ENCODE measurements at regions not wholly inside any gene's neighbourhood (a gene's known extent, or its start where the extent isn't known, plus 50 kb on each side); places are given as distances from the start of the nearest gene placed in this dataset.

DNA sequence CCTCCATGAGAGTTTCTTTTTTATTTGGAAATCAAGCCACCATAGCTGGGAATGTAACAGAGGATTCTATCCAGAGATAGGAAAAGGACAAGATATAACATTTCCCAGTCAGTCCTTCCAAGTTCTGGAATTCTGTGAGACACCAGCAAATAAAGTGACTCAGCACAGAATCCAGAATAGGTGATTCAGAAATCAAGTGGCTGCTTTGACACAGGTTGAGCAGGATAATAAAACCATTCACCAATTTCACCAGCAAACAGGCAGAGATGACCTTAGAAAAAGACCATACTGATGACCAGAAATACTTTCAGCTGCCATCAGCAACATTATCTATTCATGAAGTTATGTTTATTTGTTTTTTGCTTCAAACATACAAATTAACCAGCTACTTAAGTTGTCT is 491.5 kb upstream of the TUSC1 start:
- no peaks in the 10 kb centered on the region for H3K36me3 ChIP-seq (ENCODE audit: control insufficient read depth, insufficient read depth, low read length)
- no peak overlapping the region for H3K27ac ChIP-seq (ENCODE audit: low read depth, low read length)
- no peak overlapping the region for H3K9ac ChIP-seq (ENCODE audit: low read length)
- no peaks in the 10 kb centered on the region for H3K27me3 ChIP-seq (ENCODE audit: control insufficient read depth, insufficient read depth, low read length)
- no peaks in the 10 kb centered on the region for H3K9me3 ChIP-seq (ENCODE audit: control insufficient read depth, insufficient read depth, low read depth, low read length)
- H3K4me3 ChIP-seq (ENCODE audit: low read depth, low read length), result no peak overlapping the region
- peaks cover 15% of the 10 kb centered on the region for H3K4me1 ChIP-seq (ENCODE audit: control insufficient read depth, insufficient read depth, low read length)

DNA sequence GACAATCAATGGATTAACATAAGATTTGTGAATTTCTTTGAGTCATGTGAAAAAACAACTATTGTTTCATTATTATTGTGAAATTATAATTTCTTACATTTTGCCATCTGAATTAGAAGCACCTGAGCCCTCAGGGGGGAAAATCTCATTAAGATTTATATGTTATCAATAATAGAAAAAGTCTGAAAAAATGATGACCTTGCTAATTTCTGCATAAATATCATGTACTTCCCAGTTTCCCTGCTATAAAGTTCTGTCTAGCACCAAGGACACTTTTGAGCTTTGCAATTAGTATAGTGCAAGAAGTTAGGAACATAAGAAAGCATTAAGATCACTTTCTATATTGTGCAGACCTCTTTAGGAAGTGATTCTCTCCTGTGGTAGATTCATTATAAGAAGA is 488.3 kb upstream of the TUSC1 start:
- Histone ChIP-seq H3K4me1 (ENCODE audit: control insufficient read depth, insufficient read depth, low read length) (peaks cover 12% of the 10 kb centered on the region; the same call in 1 of the 2 replicates), H3K27me3 (ENCODE audit: control insufficient read depth, insufficient read depth, low read length) (no peaks in the 10 kb centered on the region), H3K27ac (ENCODE audit: low read depth, low read length) (no peak overlapping the region), H3K4me3 (ENCODE audit: low read depth, low read length) (no peak overlapping the region), H3K36me3 (ENCODE audit: control insufficient read depth, insufficient read depth, low read length) (no peaks in the 10 kb centered on the region), H3K9me3 (ENCODE audit: control insufficient read depth, insufficient read depth, low read depth, low read length) (no peaks in the 10 kb centered on the region), H3K9ac (ENCODE audit: low read length) (no peak overlapping the region)

GRCh38 chr9:26165426-26165825 is 487.2 kb upstream of the TUSC1 start:
- Histone ChIP-seq H3K4me3 (ENCODE audit: low read depth, low read length) (no peak overlapping the region), H3K27me3 (ENCODE audit: control insufficient read depth, insufficient read depth, low read length) (no peaks in the 10 kb centered on the region), H3K27ac (ENCODE audit: low read depth, low read length) (no peak overlapping the region), H3K36me3 (ENCODE audit: control insufficient read depth, insufficient read depth, low read length) (no peaks in the 10 kb centered on the region), H3K9me3 (ENCODE audit: control insufficient read depth, insufficient read depth, low read depth, low read length) (no peaks in the 10 kb centered on the region), H3K4me1 (ENCODE audit: control insufficient read depth, insufficient read depth, low read length) (peaks cover 7% of the 10 kb centered on the region; the same call in 1 of the 2 replicates), H3K9ac (ENCODE audit: low read length) (no peak overlapping the region)

DNA sequence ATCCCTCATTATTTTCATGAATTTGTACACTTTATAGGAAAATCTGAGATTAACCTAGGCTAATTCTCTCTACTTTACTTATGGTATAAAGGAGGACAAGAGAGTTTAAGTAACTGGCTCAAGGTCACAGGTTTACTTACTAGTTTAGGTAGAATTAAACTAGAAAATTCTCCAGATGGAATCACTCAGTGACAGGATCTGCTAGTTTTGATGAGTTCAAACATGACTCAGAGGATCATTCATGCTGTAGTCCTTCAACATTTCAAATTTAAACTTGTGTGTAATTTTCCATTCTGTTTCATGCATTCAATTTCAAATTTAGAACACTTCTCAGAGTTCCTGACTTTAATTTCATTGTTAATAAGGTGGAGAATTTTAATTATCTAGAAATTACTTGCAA is 485.7 kb upstream of the TUSC1 start:
- no peaks in the 10 kb centered on the region for H3K27me3 ChIP-seq (ENCODE audit: control insufficient read depth, insufficient read depth, low read length)
- no peaks in the 10 kb centered on the region for H3K4me1 ChIP-seq (ENCODE audit: control insufficient read depth, insufficient read depth, low read length)
- no peak overlapping the region for H3K27ac ChIP-seq (ENCODE audit: low read depth, low read length)
- no peaks in the 10 kb centered on the region for H3K36me3 ChIP-seq (ENCODE audit: control insufficient read depth, insufficient read depth, low read length)
- no peaks in the 10 kb centered on the region for H3K9me3 ChIP-seq (ENCODE audit: control insufficient read depth, insufficient read depth, low read depth, low read length)
- no peak overlapping the region for H3K4me3 ChIP-seq (ENCODE audit: low read depth, low read length)
- H3K9ac ChIP-seq (ENCODE audit: low read length), result no peak overlapping the region

DNA sequence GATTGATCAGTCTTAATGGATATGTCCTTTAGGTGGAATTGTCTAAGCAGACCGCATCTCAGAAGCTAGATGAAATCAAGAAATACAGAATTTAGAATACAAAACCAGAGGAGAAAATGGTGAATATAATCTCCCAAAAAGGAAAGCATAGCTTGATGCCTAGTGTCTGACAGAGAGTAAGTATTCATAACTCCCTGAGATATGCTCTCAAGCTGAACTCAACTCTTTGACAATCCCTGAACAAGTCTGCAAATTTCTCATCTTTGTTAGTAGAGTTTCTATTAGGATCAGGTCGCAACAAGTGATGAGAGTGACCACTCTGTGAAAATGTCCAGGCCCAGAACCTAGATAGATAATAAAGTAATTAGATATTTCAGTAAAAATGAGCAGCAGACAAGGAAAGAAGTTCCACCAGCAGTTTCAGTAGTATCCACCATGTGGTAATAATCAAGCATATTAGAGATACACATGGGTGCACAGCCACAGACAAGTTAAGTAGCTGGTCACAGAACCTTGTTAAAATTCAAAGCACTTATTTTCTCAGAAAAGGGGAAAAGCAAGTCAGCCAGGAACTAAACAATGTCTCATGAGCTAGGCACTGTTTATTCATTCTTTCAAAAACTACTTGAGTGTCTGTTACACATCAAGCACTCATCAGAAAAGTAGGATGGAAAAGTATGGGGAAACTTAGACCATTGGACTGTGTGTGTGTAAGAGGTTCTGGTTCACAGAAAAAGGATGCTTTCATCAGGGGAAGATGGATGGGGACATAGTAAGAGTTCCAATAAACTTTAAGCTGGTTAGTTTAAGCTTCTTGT is 481.5 kb upstream of the TUSC1 start:
- Histone ChIP-seq H3K4me1 (ENCODE audit: control insufficient read depth, insufficient read depth, low read length) (no peaks in the 10 kb centered on the region), H3K27me3 (ENCODE audit: control insufficient read depth, insufficient read depth, low read length) (no peaks in the 10 kb centered on the region), H3K9ac (ENCODE audit: low read length) (no peak overlapping the region), H3K4me3 (ENCODE audit: low read depth, low read length) (no peak overlapping the region), H3K36me3 (ENCODE audit: control insufficient read depth, insufficient read depth, low read length) (no peaks in the 10 kb centered on the region), H3K9me3 (ENCODE audit: control insufficient read depth, insufficient read depth, low read depth, low read length) (no peaks in the 10 kb centered on the region), H3K27ac (ENCODE audit: low read depth, low read length) (no peak overlapping the region)

- no peak overlapping the region for H3K4me3 ChIP-seq (ENCODE audit: low read depth, low read length)
- H3K9me3 ChIP-seq (ENCODE audit: control insufficient read depth, insufficient read depth, low read depth, low read length), result no peaks in the 10 kb centered on the region
- H3K36me3 ChIP-seq (ENCODE audit: control insufficient read depth, insufficient read depth, low read length), result no peaks in the 10 kb centered on the region
- no peaks in the 10 kb centered on the region for H3K4me1 ChIP-seq (ENCODE audit: control insufficient read depth, insufficient read depth, low read length)
- no peak overlapping the region for H3K27ac ChIP-seq (ENCODE audit: low read depth, low read length)
- H3K27me3 ChIP-seq (ENCODE audit: control insufficient read depth, insufficient read depth, low read length), result no peaks in the 10 kb centered on the region
- no peak overlapping the region for H3K9ac ChIP-seq (ENCODE audit: low read length)
Observed at GRCh38 chr9:26158631-26159150, 480.4 kb upstream of the TUSC1 start.

GRCh38 chr9:26157411-26157810 is 479.2 kb upstream of the TUSC1 start:
- no peak overlapping the region for H3K9ac ChIP-seq (ENCODE audit: low read length)

DNA sequence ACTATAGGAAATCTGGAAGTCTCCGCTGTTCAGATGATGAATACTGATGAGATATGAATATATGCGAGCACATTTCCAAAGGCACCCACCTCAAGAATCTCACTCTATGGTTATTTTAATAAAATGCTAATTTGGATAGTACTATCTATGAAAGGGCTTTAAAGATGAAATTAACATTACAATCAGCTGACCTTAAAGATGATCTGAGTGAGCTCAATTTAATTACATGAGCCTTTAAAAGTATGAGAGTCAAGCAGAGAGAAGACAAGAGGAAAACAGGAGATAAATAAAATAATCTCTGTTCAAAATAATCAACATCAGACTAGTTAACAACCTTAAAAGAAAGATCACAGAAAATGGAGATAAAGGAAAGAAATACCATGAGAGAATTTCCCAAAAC is 474.1 kb upstream of the TUSC1 start:
- no peak overlapping the region for H3K9ac ChIP-seq (ENCODE audit: low read length)
- no peaks in the 10 kb centered on the region for H3K27me3 ChIP-seq (ENCODE audit: control insufficient read depth, insufficient read depth, low read length)
- no peaks in the 10 kb centered on the region for H3K36me3 ChIP-seq (ENCODE audit: control insufficient read depth, insufficient read depth, low read length)
- no peaks in the 10 kb centered on the region for H3K9me3 ChIP-seq (ENCODE audit: control insufficient read depth, insufficient read depth, low read depth, low read length)
- no peak overlapping the region for H3K4me3 ChIP-seq (ENCODE audit: low read depth, low read length)
- peak overlapping the region; percentile 68 for H3K27ac ChIP-seq (ENCODE audit: low read depth, low read length)
- H3K4me1 ChIP-seq (ENCODE audit: control insufficient read depth, insufficient read depth, low read length), result peaks cover 9% of the 10 kb centered on the region

More at GRCh38 chr9:26157411-26157810, 479.2 kb upstream of the TUSC1 start:
- Histone ChIP-seq H3K36me3 (ENCODE audit: control insufficient read depth, insufficient read depth, low read length) (no peaks in the 10 kb centered on the region), H3K9me3 (ENCODE audit: control insufficient read depth, insufficient read depth, low read depth, low read length) (no peaks in the 10 kb centered on the region), H3K4me1 (ENCODE audit: control insufficient read depth, insufficient read depth, low read length) (peaks cover 5% of the 10 kb centered on the region), H3K27ac (ENCODE audit: low read depth, low read length) (no peak overlapping the region), H3K4me3 (ENCODE audit: low read depth, low read length) (no peak overlapping the region), H3K27me3 (ENCODE audit: control insufficient read depth, insufficient read depth, low read length) (no peaks in the 10 kb centered on the region)

GRCh38 chr9:26148128-26148527 is 469.9 kb upstream of the TUSC1 start:
- Histone ChIP-seq H3K9me3 (ENCODE audit: control insufficient read depth, insufficient read depth, low read depth, low read length) (no peaks in the 10 kb centered on the region), H3K4me3 (ENCODE audit: low read depth, low read length) (no peak overlapping the region), H3K27me3 (ENCODE audit: control insufficient read depth, insufficient read depth, low read length) (no peaks in the 10 kb centered on the region), H3K4me1 (ENCODE audit: control insufficient read depth, insufficient read depth, low read length) (peaks cover 9% of the 10 kb centered on the region), H3K27ac (ENCODE audit: low read depth, low read length) (no peak overlapping the region), H3K9ac (ENCODE audit: low read length) (no peak overlapping the region), H3K36me3 (ENCODE audit: control insufficient read depth, insufficient read depth, low read length) (no peaks in the 10 kb centered on the region)

GRCh38 chr9:26145938-26146337 is 467.7 kb upstream of the TUSC1 start:
- no peak overlapping the region for H3K27ac ChIP-seq (ENCODE audit: low read depth, low read length)
- H3K4me1 ChIP-seq (ENCODE audit: control insufficient read depth, insufficient read depth, low read length), result no peaks in the 10 kb centered on the region
- H3K36me3 ChIP-seq (ENCODE audit: control insufficient read depth, insufficient read depth, low read length), result no peaks in the 10 kb centered on the region
- H3K9me3 ChIP-seq (ENCODE audit: control insufficient read depth, insufficient read depth, low read depth, low read length), result no peaks in the 10 kb centered on the region
- H3K4me3 ChIP-seq (ENCODE audit: low read depth, low read length), result no peak overlapping the region
- no peak overlapping the region for H3K9ac ChIP-seq (ENCODE audit: low read length)
- H3K27me3 ChIP-seq (ENCODE audit: control insufficient read depth, insufficient read depth, low read length), result no peaks in the 10 kb centered on the region

DNA sequence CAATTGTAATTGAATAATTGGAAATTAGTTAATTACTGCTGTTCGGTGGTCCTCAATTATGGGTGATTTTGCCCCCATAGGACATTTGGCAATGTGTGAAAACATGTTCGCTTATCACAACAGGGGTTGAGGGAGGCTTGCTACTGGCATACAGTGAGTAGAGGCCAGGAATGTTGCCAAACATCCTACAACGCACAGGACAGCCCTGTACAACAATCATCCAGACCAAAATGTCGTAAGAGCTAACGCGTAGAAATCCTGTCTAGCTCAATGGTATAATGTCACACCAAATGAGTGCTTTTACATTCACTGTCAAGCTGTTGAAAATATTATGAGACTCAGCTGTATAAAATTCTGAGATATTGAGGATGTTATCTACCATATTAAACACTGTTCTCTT is 464.4 kb upstream of the TUSC1 start:
- H3K4me1 ChIP-seq (ENCODE audit: control insufficient read depth, insufficient read depth, low read length), result no peaks in the 10 kb centered on the region
- H3K9ac ChIP-seq (ENCODE audit: low read length), result no peak overlapping the region
- no peak overlapping the region for H3K4me3 ChIP-seq (ENCODE audit: low read depth, low read length)
- H3K9me3 ChIP-seq (ENCODE audit: control insufficient read depth, insufficient read depth, low read depth, low read length), result no peaks in the 10 kb centered on the region
- no peaks in the 10 kb centered on the region for H3K36me3 ChIP-seq (ENCODE audit: control insufficient read depth, insufficient read depth, low read length)
- H3K27ac ChIP-seq (ENCODE audit: low read depth, low read length), result no peak overlapping the region
- no peaks in the 10 kb centered on the region for H3K27me3 ChIP-seq (ENCODE audit: control insufficient read depth, insufficient read depth, low read length)
